Right renal pelvis (tissue), 4 donors: ENCODE measurements at regions not wholly inside any gene's neighbourhood (a gene's known extent, or its start where the extent isn't known, plus 50 kb on each side); places are given as distances from the start of the nearest gene placed in this dataset.

Source experiments
- DNase-seq, 4 donors: peaks; one replicate each; pipeline ENCODE4 v3.0.0-alpha.2; 2013; ENCODE audit warnings: low read depth in 4 of 4, low spot score in 3 of 4, missing footprints in 1 of 4

GRCh38 chr12:98446682-98447081 is 68.7 kb upstream of the TMPO start:
- DNase-seq: no peak

GRCh38 chr12:98449584-98449983 is 65.8 kb upstream of the TMPO start:
- no peak for DNase-seq

- no peak for DNase-seq
Measured at GRCh38 chr12:98453070-98453469, 62.3 kb upstream of the TMPO start.

- DNase-seq: no peak
Measured at GRCh38 chr12:98453492-98453891, 61.9 kb upstream of the TMPO start.

- no peak for DNase-seq
Measured at GRCh38 chr12:98456041-98456440, 59.3 kb upstream of the TMPO start.

- peak; percentile 35 to 46 (median 38) for DNase-seq
Measured at GRCh38 chr12:98456576-98457573, 58.5 kb upstream of the TMPO start.

GRCh38 chr12:98464190-98464589 is 51.2 kb upstream of the TMPO start:
- no peak for DNase-seq

GRCh38 chr12:98465505-98465904 is 49.9 kb upstream of the TMPO start:
- no peak for DNase-seq
